Esophagus muscularis mucosa (tissue), 4 donors: ENCODE measurements at regions not wholly inside any gene's neighbourhood (a gene's known extent, or its start where the extent isn't known, plus 50 kb on each side); places are given as distances from the start of the nearest gene placed in this dataset.

Source experiments
- DNase-seq: peaks from one replicate; pipeline ENCODE4 v3.0.0-alpha.2; 2017; ENCODE audit errors: extremely low spot score
- H3K27ac ChIP-seq, 4 donors: fragments of 200-600 bp; sonication (generic); replicated peaks in 1 of 4; 1 replicate in 3 of 4; 2 replicates in 1 of 4; pipeline ENCODE4 v1.5.1; 2016 to 2019; ENCODE audit warnings: mild to moderate bottlenecking in 1 of 4
- H3K27me3 ChIP-seq, 4 donors: fragments of 200-600 bp; sonication (generic); one replicate each; pipeline versions ENCODE4 v1.5.1 to v1.6.0; 2016 to 2019
- H3K36me3 ChIP-seq, 4 donors: fragments of 200-600 bp; sonication (generic); one replicate each; pipeline ENCODE4 v1.5.1; 2016 to 2019
- H3K4me1 ChIP-seq, 4 donors: fragments of 200-600 bp; sonication (generic); one replicate each; pipeline ENCODE4 v1.5.1; 2016 to 2019
- H3K4me3 ChIP-seq, 4 donors: fragments of 200-600 bp; sonication (generic); 1 replicate in 2 of 4; 2 replicates in 2 of 4; pipeline ENCODE4 v1.5.1; 2016 to 2019; ENCODE audit warnings: mild to moderate bottlenecking in 4 of 4, moderate library complexity in 1 of 4
- H3K9me3 ChIP-seq, 4 donors: fragments of 200-600 bp; sonication (generic); 1 replicate in 3 of 4; 2 replicates in 1 of 4; pipeline ENCODE4 v1.5.1; 2016 to 2019
- EP300 ChIP-seq: sonication (generic); formaldehyde crosslinking; IDR thresholded peaks from one replicate; pipeline ENCODE4 v1.6.1; 2017; ENCODE audit warnings: antibody characterized with exemption
- POLR2A ChIP-seq: fragments of 450-650 bp; IDR thresholded peaks from one replicate; pipeline ENCODE4 v1.6.1; 2017; ENCODE audit warnings: antibody characterized with exemption, moderate library complexity, mild to moderate bottlenecking, low read depth
- POLR2AphosphoS5 ChIP-seq, 2 donors: sonication (generic); formaldehyde crosslinking; IDR thresholded peaks; one replicate each; pipeline ENCODE4 v1.6.1; 2017; ENCODE audit warnings: antibody characterized with exemption in 2 of 2
- WGBS: methylation state at CpG from one replicate; pipeline ENCODE4 v1.1.5; 2018; 5-methylcytosine and 5-hydroxymethylcytosine counted together
- intact Hi-C: fragments of 100-400 bp; cut with DNase I; formaldehyde crosslinking; loops from one replicate; pipeline ENCODE4 v1.15.1; 2023
- TF ChIP-seq, protein P1 (sequence below), 3 experiments: fragments of 200-600 bp in 2 of 3; fragments of 450-650 bp in 1 of 3; sonication (generic) in 2 of 3; IDR thresholded peaks; one replicate each; pipeline ENCODE4 v1.5.1; 2017 to 2019; ENCODE audit warnings: antibody characterized with exemption in 3 of 3, mild to moderate bottlenecking in 2 of 3, moderate library complexity in 1 of 3

GRCh38 chr6:8953310-8953709 lies 518.0 kb upstream of the SLC35B3 start:
- H3K36me3 ChIP-seq, result no peaks in the 10 kb centered on the region
- no peaks in the 10 kb centered on the region for H3K4me1 ChIP-seq
- 68% methylated on average over 2 of the region's 2 CpGs for WGBS
- no peaks in the 10 kb centered on the region for H3K27me3 ChIP-seq
- H3K27ac ChIP-seq, result no peak overlapping the region
- TF ChIP-seq POLR2A (no peak), EP300 (no peak), POLR2AphosphoS5 (IDR thresholded peaks at IDR 0.05) (no peak)
- TF ChIP-seq, protein P1, sequence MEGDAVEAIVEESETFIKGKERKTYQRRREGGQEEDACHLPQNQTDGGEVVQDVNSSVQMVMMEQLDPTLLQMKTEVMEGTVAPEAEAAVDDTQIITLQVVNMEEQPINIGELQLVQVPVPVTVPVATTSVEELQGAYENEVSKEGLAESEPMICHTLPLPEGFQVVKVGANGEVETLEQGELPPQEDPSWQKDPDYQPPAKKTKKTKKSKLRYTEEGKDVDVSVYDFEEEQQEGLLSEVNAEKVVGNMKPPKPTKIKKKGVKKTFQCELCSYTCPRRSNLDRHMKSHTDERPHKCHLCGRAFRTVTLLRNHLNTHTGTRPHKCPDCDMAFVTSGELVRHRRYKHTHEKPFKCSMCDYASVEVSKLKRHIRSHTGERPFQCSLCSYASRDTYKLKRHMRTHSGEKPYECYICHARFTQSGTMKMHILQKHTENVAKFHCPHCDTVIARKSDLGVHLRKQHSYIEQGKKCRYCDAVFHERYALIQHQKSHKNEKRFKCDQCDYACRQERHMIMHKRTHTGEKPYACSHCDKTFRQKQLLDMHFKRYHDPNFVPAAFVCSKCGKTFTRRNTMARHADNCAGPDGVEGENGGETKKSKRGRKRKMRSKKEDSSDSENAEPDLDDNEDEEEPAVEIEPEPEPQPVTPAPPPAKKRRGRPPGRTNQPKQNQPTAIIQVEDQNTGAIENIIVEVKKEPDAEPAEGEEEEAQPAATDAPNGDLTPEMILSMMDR (IDR thresholded peaks at IDR 0.05), result no peak
- DNase-seq, result no peak
- H3K4me3 ChIP-seq, result no peak overlapping the region
- intact Hi-C loops, result no loop called here
- no peaks in the 10 kb centered on the region for H3K9me3 ChIP-seq

GRCh38 chr6:8948733-8949132 lies 513.4 kb upstream of the SLC35B3 start:
- Histone ChIP-seq H3K4me1 (no peaks in the 10 kb centered on the region), H3K27ac (no peak overlapping the region), H3K4me3 (no peak overlapping the region), H3K27me3 (no peaks in the 10 kb centered on the region), H3K36me3 (no peaks in the 10 kb centered on the region), H3K9me3 (no peaks in the 10 kb centered on the region)
- no peak for DNase-seq
- TF ChIP-seq, protein P1 (IDR thresholded peaks at IDR 0.05), result no peak
- TF ChIP-seq POLR2A (no peak), POLR2AphosphoS5 (IDR thresholded peaks at IDR 0.05) (no peak), EP300 (no peak)
- intact Hi-C loops, result no loop called here
- WGBS, result 69% methylated on average over 4 of the region's 4 CpGs

- TF ChIP-seq POLR2A, result no peak
- no peak for TF ChIP-seq POLR2AphosphoS5 (IDR thresholded peaks at IDR 0.05)
- no peak for TF ChIP-seq EP300
- TF ChIP-seq, protein P1 (IDR thresholded peaks at IDR 0.05), result no peak
- H3K9me3 ChIP-seq, result no peaks in the 10 kb centered on the region
- no peak for DNase-seq
- intact Hi-C loops, result no loop called here
- no peaks in the 10 kb centered on the region for H3K27me3 ChIP-seq
- H3K27ac ChIP-seq, result no peak overlapping the region
- no peak overlapping the region for H3K4me3 ChIP-seq
- H3K36me3 ChIP-seq, result no peaks in the 10 kb centered on the region
- 51% methylated on average over 4 of the region's 4 CpGs for WGBS
- no peaks in the 10 kb centered on the region for H3K4me1 ChIP-seq
Measured at GRCh38 chr6:8947900-8948299, 512.6 kb upstream of the SLC35B3 start.

DNA sequence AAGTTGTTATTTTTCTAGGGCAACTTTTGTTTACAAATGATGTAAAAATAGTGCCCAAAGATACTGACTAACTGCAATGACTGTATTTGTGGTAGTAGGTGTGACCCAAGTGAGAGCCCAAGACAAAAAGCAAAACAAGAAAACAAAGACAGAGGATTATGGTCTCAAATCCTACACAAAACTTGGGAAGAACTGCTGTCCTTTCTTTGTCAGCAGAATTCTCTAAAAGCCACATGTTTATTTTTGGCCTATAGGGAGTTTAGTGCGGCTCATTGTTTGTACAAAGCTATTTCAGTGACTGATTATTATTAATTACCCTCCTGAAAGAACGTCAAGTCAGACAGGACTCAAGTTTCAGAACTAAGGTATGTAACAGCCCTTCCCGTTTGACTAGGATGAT lies 509.2 kb upstream of the SLC35B3 start:
- DNase-seq, result no peak
- Histone ChIP-seq H3K9me3 (no peaks in the 10 kb centered on the region), H3K27ac (no peak overlapping the region), H3K27me3 (no peaks in the 10 kb centered on the region), H3K4me1 (no peaks in the 10 kb centered on the region), H3K36me3 (no peaks in the 10 kb centered on the region), H3K4me3 (no peak overlapping the region)
- intact Hi-C loops, result no loop called here
- 45% methylated on average over 3 of the region's 3 CpGs for WGBS
- TF ChIP-seq EP300 (no peak), POLR2A (no peak), POLR2AphosphoS5 (IDR thresholded peaks at IDR 0.05) (no peak)
- TF ChIP-seq, protein P1 (IDR thresholded peaks at IDR 0.05), result no peak

GRCh38 chr6:8943073-8943472 lies 507.7 kb upstream of the SLC35B3 start:
- Histone ChIP-seq H3K4me3 (no peak overlapping the region), H3K4me1 (no peaks in the 10 kb centered on the region), H3K27ac (no peak overlapping the region), H3K36me3 (no peaks in the 10 kb centered on the region), H3K27me3 (no peaks in the 10 kb centered on the region), H3K9me3 (no peaks in the 10 kb centered on the region)
- intact Hi-C loops, result no loop called here
- WGBS, result 61% methylated on average over 3 of the region's 3 CpGs
- no peak for DNase-seq
- TF ChIP-seq POLR2AphosphoS5 (IDR thresholded peaks at IDR 0.05), result no peak
- TF ChIP-seq, protein P1 (IDR thresholded peaks at IDR 0.05), result no peak
- TF ChIP-seq POLR2A, result no peak
